ENCODE measurements at regions not wholly inside any gene's neighbourhood (a gene's known extent, or its start where the extent isn't known, plus 50 kb on each side); places are given as distances from the start of the nearest gene placed in this dataset.

- TF ChIP-seq POLR2A (IDR thresholded peaks at IDR 0.05), result no peak
- Histone ChIP-seq H3K27ac (no peak overlapping the region), H3K4me3 (no peak overlapping the region), H3K27me3 (no peaks in the 10 kb centered on the region), H3K4me1 (no peaks in the 10 kb centered on the region), H3K9me3 (no peaks in the 10 kb centered on the region), H3K36me3 (no peaks in the 10 kb centered on the region)
- WGBS (ENCODE audit: insufficient coverage, low coverage, low lambda C conversion rate, missing lambda C conversion rate), result 41% methylated on average over 5 of the region's 5 CpGs
- intact Hi-C loops (cut with DNase I), result no loop called here
- no peak for ATAC-seq
- no peak for DNase-seq
Measured at GRCh38 chrX:9233141-9233540, 199.2 kb upstream of the FAM9B start.

- TF ChIP-seq, protein P1, sequence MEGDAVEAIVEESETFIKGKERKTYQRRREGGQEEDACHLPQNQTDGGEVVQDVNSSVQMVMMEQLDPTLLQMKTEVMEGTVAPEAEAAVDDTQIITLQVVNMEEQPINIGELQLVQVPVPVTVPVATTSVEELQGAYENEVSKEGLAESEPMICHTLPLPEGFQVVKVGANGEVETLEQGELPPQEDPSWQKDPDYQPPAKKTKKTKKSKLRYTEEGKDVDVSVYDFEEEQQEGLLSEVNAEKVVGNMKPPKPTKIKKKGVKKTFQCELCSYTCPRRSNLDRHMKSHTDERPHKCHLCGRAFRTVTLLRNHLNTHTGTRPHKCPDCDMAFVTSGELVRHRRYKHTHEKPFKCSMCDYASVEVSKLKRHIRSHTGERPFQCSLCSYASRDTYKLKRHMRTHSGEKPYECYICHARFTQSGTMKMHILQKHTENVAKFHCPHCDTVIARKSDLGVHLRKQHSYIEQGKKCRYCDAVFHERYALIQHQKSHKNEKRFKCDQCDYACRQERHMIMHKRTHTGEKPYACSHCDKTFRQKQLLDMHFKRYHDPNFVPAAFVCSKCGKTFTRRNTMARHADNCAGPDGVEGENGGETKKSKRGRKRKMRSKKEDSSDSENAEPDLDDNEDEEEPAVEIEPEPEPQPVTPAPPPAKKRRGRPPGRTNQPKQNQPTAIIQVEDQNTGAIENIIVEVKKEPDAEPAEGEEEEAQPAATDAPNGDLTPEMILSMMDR (IDR thresholded peaks at IDR 0.05), result no peak
- Histone ChIP-seq H3K9me3 (no peaks in the 10 kb centered on the region), H3K36me3 (no peaks in the 10 kb centered on the region), H3K27me3 (no peaks in the 10 kb centered on the region), H3K4me1 (no peaks in the 10 kb centered on the region), H3K27ac (no peak overlapping the region), H3K4me3 (no peak overlapping the region)
- whole genome bisulfite sequencing (ENCODE audit: insufficient coverage, low coverage, low lambda C conversion rate, missing lambda C conversion rate), result 66% methylated on average over 3 of the region's 3 CpGs
- intact Hi-C loops (cut with DNase I), result no loop called here
- no peak for DNase-seq
- no peak for ATAC-seq
Measured at GRCh38 chrX:9234315-9234714, 200.4 kb upstream of the FAM9B start.

- intact Hi-C loops (cut with DNase I), result no loop called here
- Histone ChIP-seq H3K27ac (no peak overlapping the region), H3K36me3 (no peaks in the 10 kb centered on the region), H3K4me3 (no peak overlapping the region), H3K27me3 (no peaks in the 10 kb centered on the region), H3K4me1 (no peaks in the 10 kb centered on the region), H3K9me3 (no peaks in the 10 kb centered on the region)
- 70% methylated on average over 2 of the region's 3 CpGs for WGBS (ENCODE audit: insufficient coverage, low coverage, low lambda C conversion rate, missing lambda C conversion rate)
- DNase-seq (no peak), ATAC-seq (no peak)
- TF ChIP-seq, protein P1 (IDR thresholded peaks at IDR 0.05), result no peak
- no peak for TF ChIP-seq POLR2A (IDR thresholded peaks at IDR 0.05)
Measured at GRCh38 chrX:9235722-9236121, 201.8 kb upstream of the FAM9B start.

- H3K27me3 ChIP-seq, result no peaks in the 10 kb centered on the region
- intact Hi-C loops (cut with DNase I), result no loop called here
- H3K4me3 ChIP-seq, result no peak overlapping the region
- H3K4me1 ChIP-seq, result no peaks in the 10 kb centered on the region
- 67% methylated on average over 4 of the region's 4 CpGs for WGBS (ENCODE audit: insufficient coverage, low coverage, low lambda C conversion rate, missing lambda C conversion rate)
- no peaks in the 10 kb centered on the region for H3K36me3 ChIP-seq
- H3K9me3 ChIP-seq, result no peaks in the 10 kb centered on the region
- DNase-seq (no peak), ATAC-seq (no peak)
- TF ChIP-seq, protein P1 (IDR thresholded peaks at IDR 0.05), result no peak
- no peak for TF ChIP-seq POLR2A (IDR thresholded peaks at IDR 0.05)
- H3K27ac ChIP-seq, result no peak overlapping the region
Measured at GRCh38 chrX:9240956-9241355, 207.0 kb upstream of the FAM9B start.

DNA sequence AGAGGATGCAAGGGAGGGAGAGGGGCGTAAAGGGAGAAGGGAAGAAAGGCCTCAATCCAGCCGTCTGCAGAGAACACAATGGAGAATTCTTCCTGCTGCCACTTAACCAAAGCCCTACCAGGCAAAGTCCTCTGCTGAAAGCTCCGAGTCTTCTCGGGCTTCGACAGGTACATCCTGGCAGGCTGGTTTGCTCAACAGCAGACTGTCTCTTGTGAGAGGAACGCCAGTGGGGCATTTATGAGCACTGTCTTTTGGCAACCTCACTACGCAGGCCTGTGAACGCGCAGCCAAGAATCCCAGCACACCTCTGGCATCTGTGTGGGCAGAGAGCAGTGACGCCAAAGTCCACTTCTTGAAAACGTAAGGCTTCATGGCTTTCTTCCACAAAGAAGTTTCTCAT lies 207.5 kb upstream of the FAM9B start:
- Histone ChIP-seq H3K9me3 (no peaks in the 10 kb centered on the region), H3K4me3 (no peak overlapping the region), H3K4me1 (no peaks in the 10 kb centered on the region), H3K27me3 (no peaks in the 10 kb centered on the region), H3K27ac (no peak overlapping the region), H3K36me3 (no peaks in the 10 kb centered on the region)
- no peak for ATAC-seq
- 81% methylated on average over 2 of the region's 11 CpGs for WGBS (ENCODE audit: insufficient coverage, low coverage, low lambda C conversion rate, missing lambda C conversion rate)
- DNase-seq, result no peak
- TF ChIP-seq, protein P1 (IDR thresholded peaks at IDR 0.05), result no peak
- TF ChIP-seq POLR2A (IDR thresholded peaks at IDR 0.05), result no peak
- intact Hi-C loops (cut with DNase I), result no loop called here

Data from right lobe of liver (tissue), 6 donors.